Skeletal muscle cell (primary cell): ENCODE measurements at regions not wholly inside any gene's neighbourhood (a gene's known extent, or its start where the extent isn't known, plus 50 kb on each side); places are given as distances from the start of the nearest gene placed in this dataset.
"Not testable (repeated sequence)": the region's sequence is repeated elsewhere in the genome, so short reads cannot be mapped to it uniquely, and the experiment has no call there.

ENCODE experiments used
- DNase-seq: peaks from one replicate; pipeline ENCODE4 v3.0.0-alpha.2; 2010; ENCODE audit warnings: low read depth
- H3K4me3 ChIP-seq: 2 replicates; pipeline ENCODE4 v1.5.1; 2011; ENCODE audit warnings: low read depth, mild to moderate bottlenecking, control low read depth, low read length, moderate library complexity

DNA sequence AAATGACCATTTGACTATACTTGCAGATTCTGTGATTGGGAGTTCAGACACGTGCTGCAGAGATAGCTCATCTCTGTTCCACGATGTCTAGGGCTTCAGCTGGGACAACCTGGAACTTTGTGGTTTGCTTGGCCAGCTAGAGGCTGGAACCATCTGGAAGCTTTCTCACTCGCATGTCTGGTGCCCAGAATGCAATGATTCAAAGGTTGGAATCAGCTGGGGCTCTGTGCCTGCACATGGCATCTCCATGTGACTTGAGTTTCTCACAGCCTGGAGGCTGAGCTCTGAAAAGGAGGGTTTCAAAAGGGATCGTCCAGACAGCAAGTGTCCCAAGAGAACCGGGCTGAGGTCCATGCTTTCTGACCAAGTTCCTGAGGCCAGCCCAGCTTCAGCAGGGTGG lies 465.2 kb downstream of the GADD45G start:
- H3K4me3 ChIP-seq, result no peak overlapping the region
- no peak for DNase-seq

DNA sequence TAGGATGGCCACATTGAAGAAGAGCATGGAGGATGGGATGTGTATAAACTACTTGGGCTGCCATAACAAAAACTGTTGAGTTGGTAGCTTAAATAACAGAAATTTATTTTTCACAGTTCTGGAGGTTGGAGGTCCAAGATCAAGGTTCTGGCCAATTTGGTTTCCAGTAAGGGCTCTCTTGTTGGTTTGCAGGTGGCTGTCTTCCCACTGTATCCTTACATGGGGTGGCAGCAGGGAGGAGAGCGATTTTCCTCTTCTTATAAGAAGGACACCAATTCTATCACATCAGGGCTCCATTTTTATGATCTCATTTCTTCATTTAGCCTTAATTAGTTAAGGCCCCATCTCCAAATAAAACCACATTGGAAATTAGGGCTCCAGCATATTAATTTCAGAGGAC lies 465.7 kb downstream of the GADD45G start:
- no peak overlapping the region for H3K4me3 ChIP-seq
- no peak for DNase-seq

DNA sequence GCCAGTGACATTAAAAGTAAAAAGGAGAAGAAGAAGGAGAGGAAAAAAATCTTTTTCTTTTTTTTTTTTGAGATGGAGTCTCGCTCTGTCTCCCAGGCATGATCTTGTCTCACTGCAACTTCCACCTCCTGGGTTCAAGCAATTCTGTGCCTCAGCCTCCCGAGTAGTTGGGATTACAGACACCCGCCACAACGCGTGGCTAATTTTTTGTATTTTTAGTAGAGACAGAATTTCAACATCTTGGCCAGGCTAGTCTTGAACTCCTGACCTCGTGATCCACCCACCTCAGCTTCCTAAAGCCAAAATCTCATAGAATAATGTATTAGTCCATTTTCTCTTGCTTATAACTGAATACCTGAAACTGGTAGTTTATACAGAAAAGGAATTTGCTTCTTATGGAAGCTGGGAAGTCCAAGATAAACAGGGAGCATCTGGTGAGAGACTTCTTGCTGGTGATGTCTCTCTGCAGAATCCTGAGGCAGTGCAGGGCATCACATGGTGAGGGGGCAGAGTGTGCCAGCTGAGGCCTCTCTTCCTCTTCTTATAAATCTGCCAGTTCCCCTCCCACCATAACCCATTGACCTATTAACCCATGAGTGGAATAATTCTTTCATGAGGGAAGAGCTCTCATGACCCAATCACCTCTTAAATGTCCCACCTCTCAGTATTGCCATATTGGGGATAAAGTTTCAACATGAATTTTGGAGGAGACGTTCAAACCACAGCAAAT lies 466.3 kb downstream of the GADD45G start:
- no peak overlapping the region for H3K4me3 ChIP-seq
- no peak for DNase-seq

- no peak for DNase-seq
- H3K4me3 ChIP-seq, result no peak overlapping the region
These were observed 468.6 kb downstream of the GADD45G start for GRCh38 chr9:90073186-90073945.

DNA sequence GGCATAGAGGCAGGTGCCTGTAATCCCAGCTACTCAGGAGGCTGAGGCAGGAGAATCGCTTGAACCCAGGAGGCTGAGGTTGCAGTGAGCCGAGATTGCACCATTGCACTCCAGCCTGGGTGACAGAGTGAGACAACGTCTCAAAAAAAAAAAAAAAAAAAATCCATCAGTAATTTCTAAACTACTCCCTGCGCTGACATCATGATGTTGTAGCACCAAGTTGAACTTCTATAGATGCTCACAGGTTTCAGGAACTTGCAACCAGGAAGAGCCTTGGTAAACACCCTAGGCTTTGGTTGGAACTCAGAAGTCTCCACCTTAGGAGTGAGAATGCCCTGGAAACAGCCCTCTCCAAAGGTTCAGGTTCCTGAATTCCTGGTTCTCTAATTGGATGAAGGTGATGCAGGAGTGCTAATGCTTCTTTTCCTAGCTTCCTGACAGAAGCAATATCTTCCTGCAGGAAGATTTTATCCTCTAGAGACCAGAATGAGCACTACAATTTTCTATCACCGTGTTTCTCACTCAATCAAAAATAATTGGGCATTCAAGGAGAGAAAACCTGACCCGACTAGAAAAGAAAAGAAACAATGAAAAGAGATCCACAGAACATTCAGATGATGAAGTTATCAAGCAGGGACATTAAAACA lies 469.6 kb downstream of the GADD45G start:
- H3K4me3 ChIP-seq, result no peak overlapping the region
- no peak for DNase-seq

GRCh38 chr9:90077598-90077997 lies 472.8 kb downstream of the GADD45G start:
- DNase-seq, H3K4me3 ChIP-seq: not testable (repeated sequence)

DNA sequence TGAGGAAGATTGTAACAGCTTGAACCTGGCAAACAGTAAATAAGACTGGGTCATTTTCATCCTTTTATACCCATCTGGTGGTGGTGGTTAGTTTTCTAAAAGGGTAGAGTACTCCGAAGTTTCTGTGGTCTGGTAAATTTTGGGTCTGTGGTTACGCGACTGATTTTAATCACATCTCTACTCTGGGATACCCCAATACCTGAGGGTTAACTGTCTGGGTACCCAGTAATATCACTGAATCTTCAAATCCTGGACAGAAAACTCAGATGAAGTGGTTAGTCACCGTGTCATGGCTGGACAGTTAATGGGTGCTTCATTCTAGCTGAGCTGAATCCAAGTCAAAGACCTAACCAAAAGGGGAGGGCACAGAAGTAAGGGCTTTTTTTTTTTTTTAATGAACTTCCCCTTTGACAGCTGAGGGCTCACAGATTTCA lies 474.2 kb downstream of the GADD45G start:
- no peak for DNase-seq
- no peak overlapping the region for H3K4me3 ChIP-seq

DNA sequence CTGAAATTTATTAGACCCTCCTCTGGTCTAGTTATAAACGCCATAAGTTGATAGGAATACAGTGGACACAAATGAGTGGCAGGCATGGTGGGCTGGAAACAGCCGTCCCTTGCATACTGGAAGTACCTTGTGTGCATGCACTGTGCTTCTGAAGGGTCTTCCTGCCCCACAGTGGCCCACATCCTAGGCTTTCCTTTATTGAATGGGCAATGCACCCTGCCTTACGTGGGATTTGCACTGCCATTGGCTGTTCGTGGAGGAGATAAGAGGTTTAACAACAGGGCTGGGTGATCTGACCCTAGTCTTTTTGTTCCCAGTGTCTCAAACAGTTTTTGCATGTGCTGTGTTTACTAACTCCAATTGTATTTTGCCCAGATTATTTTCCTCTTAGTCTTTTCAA lies 480.8 kb downstream of the GADD45G start:
- no peak overlapping the region for H3K4me3 ChIP-seq
- no peak for DNase-seq

GRCh38 chr9:90086101-90086511 lies 481.3 kb downstream of the GADD45G start:
- DNase-seq, result no peak
- no peak overlapping the region for H3K4me3 ChIP-seq

DNA sequence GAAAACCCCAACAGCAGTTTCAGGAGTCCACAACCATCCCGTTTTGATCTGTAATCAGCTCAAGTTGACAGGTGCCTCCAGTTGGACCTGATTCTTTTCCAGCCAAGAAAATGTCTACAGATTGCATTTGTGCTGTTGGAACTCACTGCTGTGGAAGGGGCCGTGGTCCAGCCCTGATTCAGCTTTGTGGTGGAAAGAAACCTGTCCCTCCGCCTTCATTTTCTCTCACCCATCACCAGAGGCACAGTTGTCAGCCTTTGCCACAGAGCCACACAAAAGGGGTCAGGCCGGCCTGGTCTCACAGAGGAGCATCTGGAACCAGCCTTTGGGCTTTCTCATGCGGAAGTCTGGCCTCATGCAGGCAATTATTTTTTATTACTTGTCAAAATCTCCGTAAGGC lies 483.6 kb downstream of the GADD45G start:
- peak; percentile 8 for DNase-seq
- no peak overlapping the region for H3K4me3 ChIP-seq

- H3K4me3 ChIP-seq, result no peak overlapping the region
- DNase-seq, result no peak
These were observed 484.0 kb downstream of the GADD45G start for GRCh38 chr9:90088856-90089255.

DNA sequence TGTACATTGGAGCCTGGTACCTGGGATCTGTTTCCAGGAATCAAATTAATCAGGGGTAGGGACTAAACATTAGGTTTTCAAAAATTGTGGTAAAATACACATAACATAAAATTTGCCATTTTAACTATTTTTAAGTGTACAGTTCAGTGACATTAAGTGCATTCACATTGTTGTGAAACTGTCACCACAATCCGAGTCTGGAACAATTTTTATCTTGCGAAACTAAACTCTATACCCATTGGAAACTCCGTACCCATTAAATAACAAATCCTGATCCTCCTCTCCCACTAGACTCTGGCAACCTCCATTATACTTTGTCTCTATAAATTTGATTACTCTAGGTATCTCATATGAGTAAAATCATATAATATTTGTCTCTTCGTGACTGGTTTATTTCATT lies 486.2 kb downstream of the GADD45G start:
- H3K4me3 ChIP-seq, result no peak overlapping the region
- DNase-seq, result no peak

- DNase-seq, result no peak
- H3K4me3 ChIP-seq, result no peak overlapping the region
These were observed 487.7 kb downstream of the GADD45G start for GRCh38 chr9:90092508-90092907.

- peak; percentile 48 for DNase-seq
- H3K4me3 ChIP-seq, result no peak overlapping the region
These were observed 490.9 kb downstream of the GADD45G start for GRCh38 chr9:90095682-90096081.

DNA sequence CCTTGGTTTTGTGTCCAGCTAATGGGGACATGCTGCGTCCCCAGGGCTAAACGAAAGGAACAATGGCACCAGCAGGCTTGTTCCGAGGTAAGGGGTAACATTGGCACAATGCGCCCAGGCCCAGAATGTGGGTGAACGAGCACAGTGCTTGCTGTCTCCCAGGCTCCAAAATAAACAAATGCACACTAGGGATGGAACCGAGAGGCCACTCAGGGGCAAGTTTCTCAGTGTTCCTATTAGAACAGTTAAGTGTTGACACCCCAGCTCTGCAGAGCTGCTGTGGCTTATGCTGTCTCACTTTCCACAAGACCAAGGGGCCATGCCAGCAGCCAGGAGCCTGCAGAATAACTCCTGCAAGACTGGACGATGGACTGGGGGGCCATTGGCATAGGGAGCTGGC lies 492.4 kb downstream of the GADD45G start:
- H3K4me3 ChIP-seq, result no peak overlapping the region
- no peak for DNase-seq

DNA sequence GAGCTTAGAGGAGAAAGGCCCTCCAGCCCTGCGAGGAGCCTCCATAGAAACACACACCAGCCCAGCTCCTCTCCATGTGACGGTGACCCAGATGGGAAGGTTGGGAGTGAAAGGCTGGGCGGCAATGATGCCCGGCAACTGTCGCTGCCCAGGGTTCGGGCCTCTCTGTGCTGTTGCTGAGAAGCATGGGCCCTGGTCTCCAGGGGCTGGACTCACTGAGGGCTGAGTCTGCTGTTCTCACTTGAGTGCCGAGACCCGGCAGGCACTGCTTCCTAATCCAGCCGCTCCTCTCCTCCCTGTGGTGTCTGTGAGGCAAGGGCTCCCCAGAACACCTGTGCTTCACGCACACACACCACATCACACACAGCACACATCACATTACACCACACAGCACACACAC lies 493.6 kb downstream of the GADD45G start:
- no peak overlapping the region for H3K4me3 ChIP-seq
- no peak for DNase-seq

- no peak for DNase-seq
These were observed 494.6 kb downstream of the GADD45G start for GRCh38 chr9:90099262-90099963.

DNA sequence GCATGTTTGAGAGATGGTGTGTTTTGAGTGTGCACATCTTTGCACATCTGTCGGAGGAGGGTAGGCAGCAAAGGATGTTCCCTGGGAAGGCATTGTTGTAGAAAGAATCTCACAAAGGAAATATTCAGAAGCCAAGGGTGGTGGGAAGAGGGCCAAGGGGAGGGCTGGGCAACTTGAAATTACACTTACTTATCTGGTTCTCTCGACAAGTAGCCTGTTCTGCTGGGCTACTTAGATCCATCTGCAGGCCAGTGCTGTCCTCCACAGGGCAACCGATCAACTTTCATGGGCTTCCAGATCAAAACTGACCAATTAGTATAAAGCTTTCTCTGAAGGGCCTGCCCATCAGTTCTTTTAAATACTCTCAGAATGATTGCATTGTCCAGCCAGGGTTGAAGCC lies 495.2 kb downstream of the GADD45G start:
- H3K4me3 ChIP-seq, result no peak overlapping the region
- no peak for DNase-seq

More at GRCh38 chr9:90099262-90099963, 494.6 kb downstream of the GADD45G start:
- H3K4me3 ChIP-seq, result no peak overlapping the region

DNA sequence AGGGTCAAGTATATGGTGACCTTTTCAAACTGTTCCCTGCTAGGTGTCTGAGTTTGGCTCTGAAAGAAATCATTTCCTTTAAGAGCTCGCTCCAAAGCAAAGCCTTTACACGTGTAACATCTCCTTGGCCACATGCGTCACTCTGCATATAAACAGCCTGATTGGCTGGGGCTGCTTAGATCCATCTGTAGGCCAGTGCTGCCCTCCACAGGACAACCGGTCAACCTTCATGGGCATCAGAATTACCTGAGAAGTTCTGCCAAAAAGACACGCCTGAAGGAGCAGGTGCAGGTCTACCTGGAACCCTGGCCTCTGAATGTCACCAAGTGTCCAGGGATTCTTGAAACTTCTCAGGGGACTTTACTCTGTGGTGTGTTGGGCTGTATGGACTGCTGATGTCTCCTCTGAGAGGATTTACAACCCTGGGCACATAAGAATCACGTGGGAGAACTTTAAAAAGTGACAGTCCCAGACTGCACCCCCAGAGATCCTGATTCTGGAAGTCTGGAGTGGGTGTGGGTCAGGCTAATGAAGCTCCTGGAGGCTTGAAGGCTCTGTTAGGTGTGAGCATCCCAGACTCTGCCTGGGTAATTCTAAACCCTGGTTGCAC lies 497.6 kb downstream of the GADD45G start:
- peak; percentile 53 for DNase-seq
- H3K4me3 ChIP-seq, result no peak overlapping the region
